ENCODE measurements at regions not wholly inside any gene's neighbourhood (a gene's known extent, or its start where the extent isn't known, plus 50 kb on each side); places are given as distances from the start of the nearest gene placed in this dataset.

- H3K36me3 Mint-ChIP-seq = no peaks in the 10 kb centered on the region
- H3K9me3 Mint-ChIP-seq = peaks cover 5% of the 10 kb centered on the region
- H3K4me1 Mint-ChIP-seq (ENCODE audit: unreplicated experiment) = no peaks in the 10 kb centered on the region
- no peak for TF ChIP-seq CTCF (conservative IDR thresholded peaks at IDR 0.05)
- H3K27me3 Mint-ChIP-seq = no peaks in the 10 kb centered on the region
- DNase-seq (ENCODE audit: extremely low spot score, unreplicated experiment) = no peak
- no peak overlapping the region for H3K27ac Mint-ChIP-seq
- no peak overlapping the region for H3K4me3 Mint-ChIP-seq
Observed at GRCh38 chr7:124692425-124692824, 73.2 kb downstream of the GPR37 start.

- Mint-ChIP-seq H3K4me3 (no peak overlapping the region), H3K36me3 (no peaks in the 10 kb centered on the region), H3K27me3 (no peaks in the 10 kb centered on the region), H3K4me1 (ENCODE audit: unreplicated experiment) (no peaks in the 10 kb centered on the region), H3K27ac (no peak overlapping the region), H3K9me3 (peaks cover 5% of the 10 kb centered on the region)
- no peak for DNase-seq (ENCODE audit: extremely low spot score, unreplicated experiment)
- TF ChIP-seq CTCF (conservative IDR thresholded peaks at IDR 0.05) = no peak
Observed at GRCh38 chr7:124690840-124691239, 74.8 kb downstream of the GPR37 start.

- no peak overlapping the region for H3K27ac Mint-ChIP-seq
- no peaks in the 10 kb centered on the region for H3K27me3 Mint-ChIP-seq
- no peaks in the 10 kb centered on the region for H3K4me1 Mint-ChIP-seq (ENCODE audit: unreplicated experiment)
- H3K9me3 Mint-ChIP-seq = peaks cover 5% of the 10 kb centered on the region
- H3K36me3 Mint-ChIP-seq = no peaks in the 10 kb centered on the region
- DNase-seq (ENCODE audit: extremely low spot score, unreplicated experiment) = no peak
- TF ChIP-seq CTCF (conservative IDR thresholded peaks at IDR 0.05) = no peak
- H3K4me3 Mint-ChIP-seq = no peak overlapping the region
Observed at GRCh38 chr7:124689931-124690330, 75.7 kb downstream of the GPR37 start.

- Mint-ChIP-seq H3K4me1 (ENCODE audit: unreplicated experiment) (no peaks in the 10 kb centered on the region), H3K27me3 (no peaks in the 10 kb centered on the region), H3K9me3 (peaks cover 5% of the 10 kb centered on the region), H3K4me3 (no peak overlapping the region), H3K36me3 (no peaks in the 10 kb centered on the region), H3K27ac (no peak overlapping the region)
- no peak for TF ChIP-seq CTCF (conservative IDR thresholded peaks at IDR 0.05)
- no peak for DNase-seq (ENCODE audit: extremely low spot score, unreplicated experiment)
Observed at GRCh38 chr7:124689523-124689922, 76.1 kb downstream of the GPR37 start.

- no peak for DNase-seq (ENCODE audit: extremely low spot score, unreplicated experiment)
- Mint-ChIP-seq H3K27me3 (peaks cover under 1% of the 10 kb centered on the region), H3K9me3 (no peaks in the 10 kb centered on the region), H3K36me3 (no peaks in the 10 kb centered on the region), H3K4me3 (no peak overlapping the region), H3K27ac (no peak overlapping the region), H3K4me1 (ENCODE audit: unreplicated experiment) (no peaks in the 10 kb centered on the region)
- TF ChIP-seq CTCF (conservative IDR thresholded peaks at IDR 0.05) = no peak
Observed at GRCh38 chr7:124688991-124689390, 76.6 kb downstream of the GPR37 start.

GRCh38 chr7:124686543-124687171 lies 78.9 kb downstream of the GPR37 start:
- H3K4me3 Mint-ChIP-seq = no peak overlapping the region
- DNase-seq (ENCODE audit: extremely low spot score, unreplicated experiment) = no peak
- no peak overlapping the region for H3K27ac Mint-ChIP-seq
- no peaks in the 10 kb centered on the region for H3K36me3 Mint-ChIP-seq
- no peaks in the 10 kb centered on the region for H3K4me1 Mint-ChIP-seq (ENCODE audit: unreplicated experiment)
- TF ChIP-seq CTCF (conservative IDR thresholded peaks at IDR 0.05) = no peak
- peaks cover 3% of the 10 kb centered on the region for H3K27me3 Mint-ChIP-seq
- no peaks in the 10 kb centered on the region for H3K9me3 Mint-ChIP-seq
